Naive thymus-derived CD8-positive, alpha-beta T cell (primary cell): ENCODE measurements at regions not wholly inside any gene's neighbourhood (a gene's known extent, or its start where the extent isn't known, plus 50 kb on each side); places are given as distances from the start of the nearest gene placed in this dataset.
"Not testable (repeated sequence)": the region's sequence is repeated elsewhere in the genome, so short reads cannot be mapped to it uniquely, and the experiment has no call there.

ENCODE experiments used
- ATAC-seq, 2 donors: fragments of 150-1000 bp; cut with Tn5 transposase in 1 of 2; sonication (Bioruptor Pico), chemical (Tn5 transposase) in 1 of 2; 1 replicate in 1 of 2; 2 replicates in 1 of 2; pipeline ENCODE4 v1.10.0; 2021; ENCODE audit warnings: mild to moderate bottlenecking in 2 of 2, moderate library complexity in 2 of 2
- POLR2A ChIA-PET: fragments of 350-600 bp; sonication (Branson Sonifier 250); formaldehyde crosslinking; loops from one replicate; lab custom pipeline; 2021; ENCODE audit warnings: antibody characterized with exemption; lab: Charles Lee
- DNase-seq, 10 donors: peaks; one replicate each; pipeline versions ENCODE4 v3.0.0 to v3.0.0-alpha.2; 2020 to 2022
- H3K27ac Mint-ChIP-seq, 10 donors: one replicate each; pipeline ENCODE4 v1.8.0; 2020 to 2022; ENCODE audit warnings: mild to moderate bottlenecking in 10 of 10, mixed read lengths in 10 of 10, moderate library complexity in 4 of 10, inconsistent platforms in 1 of 10
- H3K27me3 Mint-ChIP-seq, 5 donors: one replicate each; pipeline ENCODE4 v1.8.0; 2021 to 2022; ENCODE audit warnings: mixed read lengths in 5 of 5
- H3K36me3 Mint-ChIP-seq, 3 donors: one replicate each; pipeline ENCODE4 v1.8.0; 2020 to 2022; ENCODE audit warnings: mixed read lengths in 3 of 3, mild to moderate bottlenecking in 2 of 3, inconsistent platforms in 1 of 3
- H3K4me1 Mint-ChIP-seq, 4 donors: one replicate each; pipeline ENCODE4 v1.8.0; 2021 to 2022; ENCODE audit warnings: mixed read lengths in 4 of 4
- H3K4me3 Mint-ChIP-seq, 10 donors: one replicate each; pipeline ENCODE4 v1.8.0; 2020 to 2022; ENCODE audit warnings: mild to moderate bottlenecking in 10 of 10, mixed read lengths in 10 of 10, moderate library complexity in 6 of 10, inconsistent platforms in 1 of 10
- H3K9me3 Mint-ChIP-seq, 9 donors: one replicate each; pipeline ENCODE4 v1.8.0; 2020 to 2022; ENCODE audit warnings: mixed read lengths in 9 of 9, mild to moderate bottlenecking in 3 of 9, inconsistent platforms in 1 of 9, moderate library complexity in 1 of 9

DNA sequence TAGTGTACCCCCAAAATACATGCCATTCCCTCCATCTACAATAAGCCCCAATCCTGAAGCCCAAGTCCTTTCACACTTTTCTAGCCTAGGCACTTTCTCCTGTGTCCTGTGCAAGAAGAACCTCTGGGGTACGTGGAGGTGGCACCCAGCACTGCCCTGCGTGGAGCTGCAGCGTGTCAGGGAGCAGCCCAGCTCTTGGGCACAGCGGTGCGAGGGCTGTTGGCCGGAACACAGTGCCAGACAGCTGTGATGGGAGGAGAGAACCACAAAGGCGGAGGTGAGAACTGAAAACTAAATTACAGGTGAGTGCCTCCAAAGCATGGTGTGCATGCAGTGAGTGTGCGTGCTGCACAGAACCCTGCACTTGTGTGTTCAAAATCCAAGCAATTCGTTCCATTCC, 621.3 kb upstream of the ADARB2 start:
- no peak overlapping the region for H3K27ac Mint-ChIP-seq
- no peak for ATAC-seq
- DNase-seq, result no peak
- H3K27me3 Mint-ChIP-seq, result peaks cover 2 to 19% (median 8%) of the 10 kb centered on the region in 5 donors
- H3K9me3 Mint-ChIP-seq, result no peaks in the 10 kb centered on the region
- POLR2A ChIA-PET, result no interaction called here
- no peaks in the 10 kb centered on the region for H3K4me1 Mint-ChIP-seq
- no peaks in the 10 kb centered on the region for H3K36me3 Mint-ChIP-seq
- no peak overlapping the region for H3K4me3 Mint-ChIP-seq

DNA sequence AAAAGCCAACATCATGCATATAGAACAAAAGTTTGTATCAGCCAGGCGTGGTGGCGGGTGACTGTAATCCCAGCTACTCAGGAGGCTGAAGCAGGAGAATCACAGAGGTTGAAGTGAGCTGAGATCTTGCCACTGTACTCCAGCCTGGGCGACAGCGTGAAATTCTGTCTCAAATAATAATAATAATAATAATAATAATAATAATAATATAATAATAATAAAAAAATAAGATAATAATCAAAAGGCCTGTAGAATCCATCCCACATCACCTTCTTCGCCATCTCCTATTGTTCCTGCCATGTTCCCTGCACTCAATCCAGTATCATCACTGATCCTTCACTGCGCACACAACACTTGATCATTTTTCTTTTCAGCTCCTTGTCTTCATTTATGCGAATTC, 619.3 kb upstream of the ADARB2 start:
- Mint-ChIP-seq H3K36me3 (no peaks in the 10 kb centered on the region), H3K27me3 (peaks cover 2 to 19% (median 8%) of the 10 kb centered on the region in 5 donors), H3K27ac (no peak overlapping the region), H3K4me3 (no peak overlapping the region), H3K9me3 (no peaks in the 10 kb centered on the region), H3K4me1 (no peaks in the 10 kb centered on the region)
- ATAC-seq, result no peak
- POLR2A ChIA-PET, result no interaction called here
- DNase-seq, result no peak

DNA sequence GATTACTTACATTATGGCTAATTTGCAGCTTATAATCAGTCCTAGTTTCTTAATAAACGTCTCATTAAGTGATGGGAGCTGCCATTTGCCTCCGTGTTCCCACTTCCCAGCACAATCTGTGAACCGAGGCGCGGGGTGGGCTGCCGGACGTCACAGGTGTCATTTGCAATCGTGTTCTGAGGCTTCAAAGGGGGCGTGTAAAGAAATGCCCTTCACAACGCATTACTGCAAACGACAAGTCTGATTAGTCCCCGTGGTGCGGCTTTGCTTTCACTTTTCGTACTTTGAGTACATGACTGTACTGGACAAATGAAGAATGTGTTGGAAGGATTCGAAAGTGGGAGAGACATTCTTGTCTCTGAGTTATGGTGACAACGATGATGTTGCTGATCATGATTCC, 614.2 kb upstream of the ADARB2 start:
- Mint-ChIP-seq H3K4me3 (no peak overlapping the region), H3K27ac (no peak overlapping the region), H3K4me1 (no peaks in the 10 kb centered on the region), H3K9me3 (peaks cover 0 to 1% (median 0%) of the 10 kb centered on the region in 9 donors), H3K36me3 (no peaks in the 10 kb centered on the region), H3K27me3 (peaks cover 0 to 5% (median 4%) of the 10 kb centered on the region in 5 donors)
- no peak for DNase-seq
- no peak for ATAC-seq
- POLR2A ChIA-PET, result no interaction called here

DNA sequence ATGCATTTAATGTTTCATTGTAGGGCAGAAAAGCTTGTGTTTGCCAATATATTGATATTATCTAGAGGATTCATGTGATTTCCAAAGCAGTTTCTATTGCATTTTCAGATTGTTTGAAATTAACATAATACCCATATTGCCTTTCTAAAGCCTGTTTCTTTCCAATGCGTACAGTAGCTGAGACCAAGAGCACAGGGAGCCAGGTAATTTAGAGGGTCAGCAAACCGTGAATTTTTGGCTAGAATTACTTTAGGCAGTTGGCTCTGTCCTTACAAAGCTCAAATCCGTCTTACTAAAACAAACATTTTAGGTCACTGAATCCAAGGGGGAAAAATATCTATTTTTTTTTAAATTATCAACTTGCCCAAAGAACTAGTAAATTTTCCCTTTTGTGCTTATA, 604.9 kb upstream of the ADARB2 start:
- no peak for DNase-seq
- Mint-ChIP-seq H3K36me3 (no peaks in the 10 kb centered on the region), H3K4me1 (no peaks in the 10 kb centered on the region), H3K9me3 (peaks cover 0 to 4% (median 0%) of the 10 kb centered on the region in 9 donors), H3K27ac (no peak overlapping the region), H3K27me3 (peaks cover 2 to 21% (median 4%) of the 10 kb centered on the region in 5 donors), H3K4me3 (no peak overlapping the region)
- ATAC-seq, result no peak
- POLR2A ChIA-PET, result no interaction called here

DNA sequence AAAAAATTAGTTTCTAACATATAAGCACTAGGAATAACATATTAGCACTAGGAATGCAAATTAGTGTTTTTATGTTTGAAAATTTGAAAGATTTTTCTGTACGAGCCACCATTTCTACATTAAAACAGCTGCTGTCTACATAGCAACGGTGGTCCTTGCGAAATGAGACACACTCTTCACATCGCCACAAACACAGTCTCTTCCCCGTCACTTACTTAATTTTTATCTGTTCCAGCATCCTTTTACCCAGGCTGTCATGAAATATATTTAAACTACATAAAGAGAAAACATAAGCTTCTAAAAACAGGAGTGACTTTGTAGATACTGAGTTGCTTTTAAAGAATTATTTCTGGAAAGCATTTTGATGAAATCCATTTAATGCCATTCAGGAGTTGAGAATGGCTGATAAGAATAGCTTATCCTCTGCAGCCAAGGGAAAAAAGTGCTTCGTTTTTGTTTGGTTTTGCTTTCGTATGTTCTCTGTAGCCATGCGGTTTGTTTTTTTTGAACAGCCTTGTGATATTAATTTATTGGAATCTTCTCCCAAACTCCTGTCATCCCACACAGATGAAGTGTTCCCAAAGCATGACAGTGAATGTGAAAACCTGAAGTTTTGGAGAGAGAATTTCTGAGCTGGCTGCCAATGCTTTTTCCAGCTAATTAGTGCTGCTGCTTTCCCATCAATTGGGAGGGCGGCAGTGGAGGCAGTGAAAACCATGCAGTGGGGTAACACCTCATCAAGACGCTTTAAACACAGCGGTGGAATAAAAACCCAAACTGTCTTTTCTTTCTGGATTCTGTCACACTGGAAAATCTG, 603.7 kb upstream of the ADARB2 start:
- H3K36me3 Mint-ChIP-seq, result no peaks in the 10 kb centered on the region
- POLR2A ChIA-PET, result no interaction called here
- DNase-seq, result no peak
- no peak overlapping the region for H3K27ac Mint-ChIP-seq
- no peaks in the 10 kb centered on the region for H3K4me1 Mint-ChIP-seq
- peaks cover 2 to 19% (median 4%) of the 10 kb centered on the region in 5 donors for H3K27me3 Mint-ChIP-seq
- ATAC-seq, result no peak
- H3K4me3 Mint-ChIP-seq, result no peak overlapping the region
- H3K9me3 Mint-ChIP-seq, result peaks cover 0 to 4% (median 0%) of the 10 kb centered on the region in 9 donors

DNA sequence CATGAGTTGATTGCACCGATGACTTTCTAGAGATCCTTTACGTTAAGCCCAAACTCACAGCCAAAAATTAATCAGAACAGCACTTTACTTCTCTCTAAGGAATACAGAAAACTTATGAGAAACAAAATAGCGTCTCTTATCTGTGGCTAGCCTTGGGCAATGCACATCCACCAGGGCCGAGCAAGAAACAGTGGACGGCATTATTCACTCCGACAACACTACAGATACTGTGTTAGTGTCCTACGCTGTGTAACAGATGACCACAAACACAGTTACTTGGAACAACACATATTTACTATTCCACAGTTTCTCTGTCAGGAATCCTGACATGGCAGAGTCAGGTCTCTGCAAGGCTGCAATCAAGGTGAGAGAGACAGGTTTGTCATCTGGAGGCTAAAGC, 598.3 kb upstream of the ADARB2 start:
- no peak overlapping the region for H3K27ac Mint-ChIP-seq
- no peaks in the 10 kb centered on the region for H3K4me1 Mint-ChIP-seq
- POLR2A ChIA-PET, result no interaction called here
- no peaks in the 10 kb centered on the region for H3K36me3 Mint-ChIP-seq
- no peaks in the 10 kb centered on the region for H3K27me3 Mint-ChIP-seq
- no peak for ATAC-seq
- no peak for DNase-seq
- H3K4me3 Mint-ChIP-seq, result no peak overlapping the region
- H3K9me3 Mint-ChIP-seq, result peaks cover 0 to 4% (median 0%) of the 10 kb centered on the region in 9 donors

DNA sequence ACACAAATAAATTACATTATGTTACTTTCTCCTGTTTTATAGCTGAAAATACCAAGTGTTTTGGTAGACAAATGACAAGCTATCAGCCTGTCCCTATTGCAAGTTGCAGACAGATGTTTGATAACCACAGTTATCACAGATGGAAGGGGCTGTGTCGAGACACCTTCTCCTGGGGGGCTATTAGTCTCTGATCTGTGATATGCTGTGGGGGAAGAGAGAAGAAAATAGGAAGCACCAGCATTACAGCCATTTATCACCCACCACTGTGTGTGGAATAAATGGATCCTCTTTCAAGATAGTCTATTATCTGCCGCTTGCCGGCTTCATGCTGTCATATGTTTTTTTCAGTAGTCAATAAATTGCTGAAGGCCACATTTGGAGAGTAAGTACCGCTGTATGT, 597.2 kb upstream of the ADARB2 start:
- Mint-ChIP-seq H3K9me3 (peaks cover 0 to 4% (median 0%) of the 10 kb centered on the region in 9 donors), H3K27ac (no peak overlapping the region), H3K27me3 (no peaks in the 10 kb centered on the region), H3K4me3 (no peak overlapping the region), H3K4me1 (no peaks in the 10 kb centered on the region), H3K36me3 (no peaks in the 10 kb centered on the region)
- ATAC-seq, result no peak
- no peak for DNase-seq
- POLR2A ChIA-PET, result no interaction called here

DNA sequence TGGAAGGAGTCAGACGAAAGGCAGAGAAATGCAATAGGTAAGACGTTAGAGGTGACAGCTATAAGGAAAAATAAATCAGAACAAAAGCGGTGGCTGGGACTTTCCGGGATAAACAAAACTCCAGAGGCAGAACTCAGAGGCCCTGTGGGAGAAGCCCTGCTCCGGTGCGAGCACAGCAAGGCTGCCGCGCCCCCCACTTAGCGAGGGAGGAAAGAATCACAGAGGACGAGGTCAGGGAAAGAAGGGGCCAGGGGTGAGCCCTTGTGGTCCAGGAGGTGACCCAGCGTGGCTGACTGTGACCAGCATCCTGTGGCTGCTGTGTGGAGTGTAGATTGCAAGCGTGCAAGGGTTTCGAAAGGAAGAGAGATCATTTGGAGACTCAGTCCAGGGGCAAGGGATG, 591.8 kb upstream of the ADARB2 start:
- ATAC-seq, result no peak
- H3K27ac Mint-ChIP-seq, result no peak overlapping the region
- H3K9me3 Mint-ChIP-seq, result no peaks in the 10 kb centered on the region
- POLR2A ChIA-PET, result no interaction called here
- DNase-seq, result no peak
- H3K27me3 Mint-ChIP-seq, result peaks cover 0 to 10% (median 0%) of the 10 kb centered on the region in 5 donors
- H3K4me1 Mint-ChIP-seq, result no peaks in the 10 kb centered on the region
- H3K36me3 Mint-ChIP-seq, result no peaks in the 10 kb centered on the region
- H3K4me3 Mint-ChIP-seq, result no peak overlapping the region

DNA sequence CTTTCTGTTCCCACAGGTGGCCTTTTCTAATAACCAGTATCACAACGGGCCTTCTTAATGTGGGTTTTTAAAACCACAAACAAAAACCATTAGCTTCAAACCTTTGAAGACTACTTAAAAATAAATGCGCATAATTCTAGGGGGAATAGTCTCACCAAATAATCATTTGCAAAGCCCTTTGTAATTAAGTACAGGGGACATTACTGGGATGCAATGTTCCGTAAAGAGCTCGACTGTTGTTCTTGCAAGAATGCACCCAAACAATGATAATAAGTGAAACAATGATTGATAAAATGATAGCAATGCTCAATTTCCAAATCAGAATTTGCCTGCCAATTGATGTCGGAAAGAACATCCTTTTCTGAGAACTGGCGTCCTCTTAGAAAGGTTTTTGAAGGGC, 589.1 kb upstream of the ADARB2 start:
- POLR2A ChIA-PET, result no interaction called here
- Mint-ChIP-seq H3K4me1 (no peaks in the 10 kb centered on the region), H3K27ac (no peak overlapping the region)

DNA sequence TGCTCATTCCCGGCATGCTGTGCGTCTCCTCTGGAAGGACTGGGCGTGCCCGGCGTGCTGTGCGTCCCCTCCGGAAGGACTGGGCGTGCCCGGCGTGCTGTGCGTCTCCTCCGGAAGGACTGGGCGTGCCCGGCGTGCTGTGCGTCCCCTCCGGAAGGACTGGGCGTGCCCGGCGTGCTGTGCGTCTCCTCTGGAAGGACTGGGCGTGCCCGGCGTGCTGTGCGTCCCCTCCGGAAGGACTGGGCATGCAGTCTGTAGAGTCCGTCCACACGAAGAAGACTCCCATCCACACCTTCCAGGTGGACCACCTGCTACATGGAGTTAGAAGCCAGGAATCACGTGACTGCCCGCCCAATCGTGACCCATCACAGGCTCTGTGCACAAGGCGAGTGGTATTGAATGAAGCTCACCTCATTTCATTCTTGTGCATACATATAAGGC, 577.7 kb upstream of the ADARB2 start:
- H3K27ac Mint-ChIP-seq, DNase-seq, POLR2A ChIA-PET, H3K4me1 Mint-ChIP-seq, ATAC-seq, H3K27me3 Mint-ChIP-seq, H3K4me3 Mint-ChIP-seq, H3K36me3 Mint-ChIP-seq: not testable (repeated sequence)
- H3K9me3 Mint-ChIP-seq, result peaks cover 0 to 12% (median 3%) of the 10 kb centered on the region in 9 donors

More for the DNA sequence above, 589.1 kb upstream of the ADARB2 start:
- H3K4me3 Mint-ChIP-seq, result no peak overlapping the region
- H3K9me3 Mint-ChIP-seq, result no peaks in the 10 kb centered on the region
- DNase-seq, result no peak
- no peaks in the 10 kb centered on the region for H3K36me3 Mint-ChIP-seq
- peaks cover 0 to 10% (median 2%) of the 10 kb centered on the region in 5 donors for H3K27me3 Mint-ChIP-seq
- ATAC-seq, result no peak

DNA sequence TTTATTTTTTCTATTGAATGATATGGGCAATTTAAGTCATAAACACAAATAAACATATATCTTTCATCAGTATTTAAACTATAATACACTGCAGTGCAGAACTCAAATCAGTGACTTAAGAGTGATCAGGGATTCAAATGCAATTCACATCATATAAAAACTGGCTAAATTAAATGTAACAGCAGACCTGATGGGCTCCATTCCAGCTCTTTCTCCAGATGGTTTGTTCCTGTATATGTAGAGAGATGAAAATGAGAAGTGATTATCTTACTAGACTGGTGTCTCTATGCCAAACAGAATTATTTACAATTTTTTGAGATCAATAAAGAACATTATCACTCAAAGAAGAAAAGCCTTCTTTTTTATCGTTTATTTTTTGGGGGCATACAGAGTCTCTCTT, 568.8 kb upstream of the ADARB2 start:
- no peaks in the 10 kb centered on the region for H3K4me1 Mint-ChIP-seq

DNA sequence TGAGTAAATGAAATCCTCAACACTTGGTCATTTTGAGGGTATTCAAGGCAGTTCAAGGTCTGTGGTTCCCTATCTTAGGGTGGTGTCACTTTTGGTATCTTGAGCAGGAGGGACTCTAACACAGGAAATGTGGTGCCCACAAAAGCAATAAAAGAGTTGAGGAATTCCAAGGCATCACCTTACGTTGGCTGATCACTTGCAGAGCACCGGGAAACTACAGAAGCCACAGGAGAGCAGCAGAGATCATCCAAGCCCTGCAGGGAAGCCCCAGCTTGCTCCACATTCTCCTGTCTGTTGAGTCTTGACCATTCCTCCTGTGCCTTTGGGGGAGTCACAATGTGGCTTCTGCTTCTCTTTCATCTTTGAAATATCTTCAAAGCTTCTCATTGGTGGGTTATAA, 565.8 kb upstream of the ADARB2 start:
- no peak overlapping the region for H3K4me3 Mint-ChIP-seq
- H3K36me3 Mint-ChIP-seq, result no peaks in the 10 kb centered on the region
- DNase-seq (no peak), ATAC-seq (no peak)
- H3K4me1 Mint-ChIP-seq, result no peaks in the 10 kb centered on the region
- H3K9me3 Mint-ChIP-seq, result peaks cover 0 to 4% (median 1%) of the 10 kb centered on the region in 9 donors
- no peak overlapping the region for H3K27ac Mint-ChIP-seq
- H3K27me3 Mint-ChIP-seq, result peaks cover 0 to 10% (median 0%) of the 10 kb centered on the region in 5 donors
- POLR2A ChIA-PET, result no interaction called here

More for the DNA sequence above, 568.8 kb upstream of the ADARB2 start:
- ATAC-seq (no peak), DNase-seq (no peak)
- Mint-ChIP-seq H3K36me3 (no peaks in the 10 kb centered on the region), H3K27me3 (peaks cover 0 to 15% (median 3%) of the 10 kb centered on the region in 5 donors), H3K9me3 (peaks cover 0 to 5% (median 1%) of the 10 kb centered on the region in 9 donors), H3K4me3 (no peak overlapping the region), H3K27ac (no peak overlapping the region)
- POLR2A ChIA-PET, result no interaction called here

DNA sequence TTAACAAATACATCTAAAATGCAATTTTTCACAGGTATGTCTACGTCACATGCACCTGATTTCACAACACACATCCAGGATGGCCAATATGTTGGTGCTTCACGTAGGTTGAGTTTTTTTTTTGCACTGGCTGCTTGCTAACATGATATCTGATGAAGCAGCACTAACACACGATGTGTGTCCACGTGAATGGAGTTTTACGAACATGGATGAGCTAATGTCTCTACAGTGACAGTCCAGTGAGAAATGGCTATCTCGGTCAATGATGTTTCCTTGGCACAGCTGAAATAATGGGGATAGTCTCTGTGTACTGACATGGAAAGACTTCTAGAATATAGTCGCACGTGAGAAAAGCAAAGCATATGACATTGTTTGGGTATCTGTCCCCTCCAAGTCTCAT, 563.9 kb upstream of the ADARB2 start:
- H3K4me1 Mint-ChIP-seq, result no peaks in the 10 kb centered on the region
- no peak for ATAC-seq
- POLR2A ChIA-PET, result no interaction called here
- H3K27me3 Mint-ChIP-seq, result peaks cover 0 to 9% (median 0%) of the 10 kb centered on the region in 5 donors
- H3K9me3 Mint-ChIP-seq, result peaks cover 0 to 4% (median 1%) of the 10 kb centered on the region in 9 donors
- no peak overlapping the region for H3K27ac Mint-ChIP-seq
- no peak overlapping the region for H3K4me3 Mint-ChIP-seq
- H3K36me3 Mint-ChIP-seq, result no peaks in the 10 kb centered on the region
- DNase-seq, result no peak

DNA sequence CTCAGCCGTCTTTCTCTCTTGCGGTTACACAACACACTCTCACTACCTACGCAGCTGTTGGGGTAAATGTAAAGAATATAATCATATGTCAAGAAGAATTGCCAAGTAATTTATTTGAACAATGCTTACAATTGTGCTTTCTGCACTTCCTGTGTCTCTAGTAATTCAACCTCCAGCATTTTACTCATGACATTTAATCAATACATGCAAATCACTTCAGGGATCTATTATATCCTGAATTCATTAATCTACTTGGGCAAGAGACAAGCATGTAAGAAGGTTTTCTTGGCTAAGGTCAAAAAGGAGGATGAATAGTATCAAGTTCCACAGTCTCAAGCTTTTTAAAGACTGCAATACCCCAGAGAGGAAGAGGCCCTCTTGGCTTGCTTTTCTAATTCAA, 562.9 kb upstream of the ADARB2 start:
- no peaks in the 10 kb centered on the region for H3K36me3 Mint-ChIP-seq
- no peak for ATAC-seq

More for the DNA sequence above, 562.9 kb upstream of the ADARB2 start:
- POLR2A ChIA-PET, result no interaction called here
- no peak for DNase-seq
- Mint-ChIP-seq H3K4me1 (no peaks in the 10 kb centered on the region), H3K9me3 (peaks cover 0 to 4% (median 2%) of the 10 kb centered on the region in 9 donors), H3K4me3 (no peak overlapping the region), H3K27me3 (peaks cover 0 to 5% (median 0%) of the 10 kb centered on the region in 5 donors), H3K27ac (no peak overlapping the region)
